ENCODE measurements at regions not wholly inside any gene's neighbourhood (a gene's known extent, or its start where the extent isn't known, plus 50 kb on each side); places are given as distances from the start of the nearest gene placed in this dataset.

GRCh38 chr3:110063178-110063577 lies 725.8 kb upstream of the DPPA4 start:
- TF ChIP-seq CTCF (IDR thresholded peaks at IDR 0.05) (no peak), CBFB (CRISPR knock-in tag; IDR thresholded peaks at IDR 0.05; ENCODE audit: low read depth) (no peak), FOXK1 (CRISPR knock-in tag; IDR thresholded peaks at IDR 0.05) (no peak), ZNF671 (CRISPR knock-in tag; IDR thresholded peaks at IDR 0.05) (no peak), SP1 (CRISPR knock-in tag; conservative IDR thresholded peaks at IDR 0.05) (no peak), ETV6 (CRISPR knock-in tag; IDR thresholded peaks at IDR 0.05) (no peak), ESRRA (CRISPR knock-in tag; IDR thresholded peaks at IDR 0.05; ENCODE audit: borderline replicate concordance) (no peak), USF1 (CRISPR knock-in tag; IDR thresholded peaks at IDR 0.05) (no peak), JUN (CRISPR knock-in tag; IDR thresholded peaks at IDR 0.05) (no peak), ZNF232 (CRISPR knock-in tag; IDR thresholded peaks at IDR 0.05) (no peak)
- TF ChIP-seq, protein P1, sequence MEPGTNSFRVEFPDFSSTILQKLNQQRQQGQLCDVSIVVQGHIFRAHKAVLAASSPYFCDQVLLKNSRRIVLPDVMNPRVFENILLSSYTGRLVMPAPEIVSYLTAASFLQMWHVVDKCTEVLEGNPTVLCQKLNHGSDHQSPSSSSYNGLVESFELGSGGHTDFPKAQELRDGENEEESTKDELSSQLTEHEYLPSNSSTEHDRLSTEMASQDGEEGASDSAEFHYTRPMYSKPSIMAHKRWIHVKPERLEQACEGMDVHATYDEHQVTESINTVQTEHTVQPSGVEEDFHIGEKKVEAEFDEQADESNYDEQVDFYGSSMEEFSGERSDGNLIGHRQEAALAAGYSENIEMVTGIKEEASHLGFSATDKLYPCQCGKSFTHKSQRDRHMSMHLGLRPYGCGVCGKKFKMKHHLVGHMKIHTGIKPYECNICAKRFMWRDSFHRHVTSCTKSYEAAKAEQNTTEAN (CRISPR knock-in tag; IDR thresholded peaks at IDR 0.05) = no peak
- TF ChIP-seq, protein P2, sequence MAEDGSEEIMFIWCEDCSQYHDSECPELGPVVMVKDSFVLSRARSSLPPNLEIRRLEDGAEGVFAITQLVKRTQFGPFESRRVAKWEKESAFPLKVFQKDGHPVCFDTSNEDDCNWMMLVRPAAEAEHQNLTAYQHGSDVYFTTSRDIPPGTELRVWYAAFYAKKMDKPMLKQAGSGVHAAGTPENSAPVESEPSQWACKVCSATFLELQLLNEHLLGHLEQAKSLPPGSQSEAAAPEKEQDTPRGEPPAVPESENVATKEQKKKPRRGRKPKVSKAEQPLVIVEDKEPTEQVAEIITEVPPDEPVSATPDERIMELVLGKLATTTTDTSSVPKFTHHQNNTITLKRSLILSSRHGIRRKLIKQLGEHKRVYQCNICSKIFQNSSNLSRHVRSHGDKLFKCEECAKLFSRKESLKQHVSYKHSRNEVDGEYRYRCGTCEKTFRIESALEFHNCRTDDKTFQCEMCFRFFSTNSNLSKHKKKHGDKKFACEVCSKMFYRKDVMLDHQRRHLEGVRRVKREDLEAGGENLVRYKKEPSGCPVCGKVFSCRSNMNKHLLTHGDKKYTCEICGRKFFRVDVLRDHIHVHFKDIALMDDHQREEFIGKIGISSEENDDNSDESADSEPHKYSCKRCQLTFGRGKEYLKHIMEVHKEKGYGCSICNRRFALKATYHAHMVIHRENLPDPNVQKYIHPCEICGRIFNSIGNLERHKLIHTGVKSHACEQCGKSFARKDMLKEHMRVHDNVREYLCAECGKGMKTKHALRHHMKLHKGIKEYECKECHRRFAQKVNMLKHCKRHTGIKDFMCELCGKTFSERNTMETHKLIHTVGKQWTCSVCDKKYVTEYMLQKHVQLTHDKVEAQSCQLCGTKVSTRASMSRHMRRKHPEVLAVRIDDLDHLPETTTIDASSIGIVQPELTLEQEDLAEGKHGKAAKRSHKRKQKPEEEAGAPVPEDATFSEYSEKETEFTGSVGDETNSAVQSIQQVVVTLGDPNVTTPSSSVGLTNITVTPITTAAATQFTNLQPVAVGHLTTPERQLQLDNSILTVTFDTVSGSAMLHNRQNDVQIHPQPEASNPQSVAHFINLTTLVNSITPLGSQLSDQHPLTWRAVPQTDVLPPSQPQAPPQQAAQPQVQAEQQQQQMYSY (CRISPR knock-in tag; IDR thresholded peaks at IDR 0.05) = no peak
- TF ChIP-seq, protein P3, sequence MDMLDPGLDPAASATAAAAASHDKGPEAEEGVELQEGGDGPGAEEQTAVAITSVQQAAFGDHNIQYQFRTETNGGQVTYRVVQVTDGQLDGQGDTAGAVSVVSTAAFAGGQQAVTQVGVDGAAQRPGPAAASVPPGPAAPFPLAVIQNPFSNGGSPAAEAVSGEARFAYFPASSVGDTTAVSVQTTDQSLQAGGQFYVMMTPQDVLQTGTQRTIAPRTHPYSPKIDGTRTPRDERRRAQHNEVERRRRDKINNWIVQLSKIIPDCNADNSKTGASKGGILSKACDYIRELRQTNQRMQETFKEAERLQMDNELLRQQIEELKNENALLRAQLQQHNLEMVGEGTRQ (CRISPR knock-in tag; IDR thresholded peaks at IDR 0.05) = no peak

Data from WTC11 (cell line).